Heart right ventricle (tissue), 16 donors: ENCODE measurements at regions not wholly inside any gene's neighbourhood (a gene's known extent, or its start where the extent isn't known, plus 50 kb on each side); places are given as distances from the start of the nearest gene placed in this dataset.
A peak's percentile ranks its signal among the peaks of the same experiment; 100 is the strongest.

Source experiments
- ATAC-seq, 8 donors: fragments of 200-7000 bp; cut with Tn5 transposase; one replicate each; pipeline ENCODE4 v1.9.1; 2020; ENCODE audit warnings: mild to moderate bottlenecking in 8 of 8, moderate library complexity in 8 of 8, moderate number of reproducible peaks in 1 of 8
- DNase-seq, 2 donors: peaks; one replicate each; pipeline ENCODE4 v3.0.0-alpha.2; 2020
- H3K27ac ChIP-seq, 10 donors: fragments of 200-600 bp; sonication (generic) in 2 of 10; one replicate each; pipeline versions ENCODE4 v1.5.0 to v1.8.0; 2020 to 2022; ENCODE audit warnings: mild to moderate bottlenecking in 3 of 10
- H3K27me3 ChIP-seq, 7 donors: fragments of 200-600 bp; one replicate each; pipeline ENCODE4 v1.8.0; 2021 to 2022; ENCODE audit warnings: mild to moderate bottlenecking in 2 of 7
- H3K36me3 ChIP-seq, 9 donors: fragments of 200-600 bp; sonication (generic) in 1 of 9; one replicate each; pipeline versions ENCODE4 v1.5.0 to v1.8.0; 2020 to 2022; ENCODE audit warnings: mild to moderate bottlenecking in 2 of 9
- H3K4me1 ChIP-seq, 9 donors: fragments of 200-600 bp; sonication (generic) in 1 of 9; one replicate each; pipeline versions ENCODE4 v1.5.0 to v1.8.0; 2020 to 2022; ENCODE audit warnings: mild to moderate bottlenecking in 4 of 9
- H3K4me3 ChIP-seq, 10 donors: fragments of 200-600 bp; sonication (generic) in 2 of 10; one replicate each; pipeline versions ENCODE4 v1.5.0 to v1.8.0; 2020 to 2022; ENCODE audit warnings: mild to moderate bottlenecking in 7 of 10, moderate library complexity in 2 of 10
- H3K9me3 ChIP-seq, 11 donors: fragments of 200-600 bp in 10 of 11; sonication (generic) in 2 of 11; one replicate each; pipeline versions ENCODE4 v1.5.0 to v1.8.0; 2013 to 2022; ENCODE audit warnings: mild to moderate bottlenecking in 2 of 11, control low read depth in 1 of 11, moderate library complexity in 1 of 11
- WGBS, 2 donors: extraction: QIAGEN DNeasy Blood & Tissue Kit; methylation state at CpG; one replicate each; pipeline ENCODE4 v1.1.7; 2013; ENCODE audit warnings: inconsistent platforms in 1 of 2; 5-methylcytosine and 5-hydroxymethylcytosine counted together
- intact Hi-C, 10 donors: fragments of 100-400 bp; cut with DNase I; formaldehyde crosslinking; loops; one replicate each; pipeline versions ENCODE4 v1.11.1 to v1.14.2; 2022
- TF ChIP-seq, protein P1 (sequence below), 9 donors: fragments of 200-600 bp; sonication (generic) in 2 of 9; IDR thresholded peaks; one replicate each; pipeline versions ENCODE4 v1.5.0 to v1.8.0; 2021 to 2022; ENCODE audit warnings: antibody characterized with exemption in 9 of 9, mild to moderate bottlenecking in 5 of 9, moderate library complexity in 1 of 9
- donor health status: Arrhythmogenic right ventricular cardiomyopathy.
- donor health status: ischemic (EF 13 %, LVEDD 7.1; RV severe dilation, severe dysfunction).
- donor health status: healthy with polysubstance abuse.
- donor health status: DM: no; HTN: yes; CAD: no.
- donor health status: DM: no; HTN: no; CAD: no.
- donor health status: ischemic (EF 25% LVEDD 6.9; RV normal size, moderate dysfunction).
- donor health status: ischemic (EF 25% LVEDD 5.7; RV mildly dilated, moderate dysfunction).
- donor health status: healthy.
- donor health status: DM: yes; HTN: yes; CAD: no.
- donor health status: Ischemic cardiomyopathy.
- donor health status: ischemic (EF 35%, LVEDD 5.7; RV mildly dilated, moderate dysfunction).
- donor health status: nonischemic (EF 11% LVEDD 7.7; RV severe dilation, severe dysfunction).
- donor health status: DM: yes; HTN: yes; CAD: no.
- donor health status: PGD.
- donor health status: ischemic (EF 29% LVEDD 5.4; RV normal size, mild dysfunction).
- donor health status: nonischemic (EF 23%, LVEDD 6.1; RV moderate dilation, normal function).

DNA sequence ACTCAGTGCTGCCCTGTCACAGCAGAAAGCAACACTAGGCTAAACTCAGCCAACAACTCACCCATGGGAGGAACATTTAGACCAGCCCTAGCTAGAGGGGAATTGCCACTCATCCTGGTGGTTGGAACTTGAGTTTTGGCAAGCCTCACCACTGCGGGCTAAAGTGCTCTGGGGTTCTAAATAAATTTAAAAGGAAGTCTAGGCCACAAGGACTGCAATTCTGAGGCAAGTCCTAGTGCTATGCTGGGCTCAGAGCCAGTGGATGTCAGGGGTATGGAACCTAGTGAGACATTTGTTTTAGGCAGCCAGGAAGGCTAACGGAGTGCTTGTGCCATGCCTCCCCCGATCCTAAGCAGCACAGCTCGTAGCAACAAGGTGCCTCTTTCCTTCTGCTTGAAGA, 78.0 kb downstream of the RGS13 start:
- TF ChIP-seq, protein P1, sequence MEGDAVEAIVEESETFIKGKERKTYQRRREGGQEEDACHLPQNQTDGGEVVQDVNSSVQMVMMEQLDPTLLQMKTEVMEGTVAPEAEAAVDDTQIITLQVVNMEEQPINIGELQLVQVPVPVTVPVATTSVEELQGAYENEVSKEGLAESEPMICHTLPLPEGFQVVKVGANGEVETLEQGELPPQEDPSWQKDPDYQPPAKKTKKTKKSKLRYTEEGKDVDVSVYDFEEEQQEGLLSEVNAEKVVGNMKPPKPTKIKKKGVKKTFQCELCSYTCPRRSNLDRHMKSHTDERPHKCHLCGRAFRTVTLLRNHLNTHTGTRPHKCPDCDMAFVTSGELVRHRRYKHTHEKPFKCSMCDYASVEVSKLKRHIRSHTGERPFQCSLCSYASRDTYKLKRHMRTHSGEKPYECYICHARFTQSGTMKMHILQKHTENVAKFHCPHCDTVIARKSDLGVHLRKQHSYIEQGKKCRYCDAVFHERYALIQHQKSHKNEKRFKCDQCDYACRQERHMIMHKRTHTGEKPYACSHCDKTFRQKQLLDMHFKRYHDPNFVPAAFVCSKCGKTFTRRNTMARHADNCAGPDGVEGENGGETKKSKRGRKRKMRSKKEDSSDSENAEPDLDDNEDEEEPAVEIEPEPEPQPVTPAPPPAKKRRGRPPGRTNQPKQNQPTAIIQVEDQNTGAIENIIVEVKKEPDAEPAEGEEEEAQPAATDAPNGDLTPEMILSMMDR (IDR thresholded peaks at IDR 0.05), result no peak
- ATAC-seq (peak in 1 of 8 donors; percentile 41), DNase-seq (no peak)
- Histone ChIP-seq H3K9me3 (peaks cover 0 to 26% (median 0%) of the 10 kb centered on the region in 11 donors), H3K27ac (no peak overlapping the region), H3K36me3 (no peaks in the 10 kb centered on the region), H3K27me3 (no peaks in the 10 kb centered on the region), H3K4me1 (no peaks in the 10 kb centered on the region), H3K4me3 (no peak overlapping the region)
- intact Hi-C loops, result no loop called here
- WGBS, 2 donors, result 57 to 70% methylated on average over 4 of the region's 4 CpGs

DNA sequence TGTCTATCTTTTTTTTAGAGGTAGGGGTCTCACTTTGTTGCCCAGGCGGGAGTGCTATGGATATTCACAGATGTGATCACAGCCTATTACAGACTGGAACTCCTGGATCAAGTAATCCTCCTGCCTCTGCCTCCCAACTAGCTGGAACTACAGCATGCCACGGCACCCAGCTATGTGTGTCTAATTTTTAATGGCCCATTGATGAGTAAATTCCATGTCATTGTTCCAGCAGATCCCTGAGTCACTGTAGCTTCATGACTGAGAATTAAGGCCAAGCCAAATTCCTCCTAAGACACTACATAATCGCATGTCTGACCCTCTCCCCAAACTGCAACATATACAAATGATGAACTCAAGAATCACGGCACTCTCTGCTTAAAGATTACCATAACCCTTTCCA, 84.2 kb upstream of the RGS2 start:
- intact Hi-C loops, result loop anchor here in 1 of 10 donors (10.0 kb wide), 1 partner anchor 90 kb away; the partner anchor contains the start of gene RGS13
- Histone ChIP-seq H3K4me3 (no peak overlapping the region), H3K27me3 (no peaks in the 10 kb centered on the region), H3K9me3 (peaks cover 0 to 17% (median 7%) of the 10 kb centered on the region in 11 donors), H3K27ac (no peak overlapping the region), H3K36me3 (no peaks in the 10 kb centered on the region), H3K4me1 (peaks cover 0 to 23% (median 8%) of the 10 kb centered on the region in 9 donors)
- TF ChIP-seq, protein P1 (IDR thresholded peaks at IDR 0.05), result no peak
- no peak for DNase-seq
- 92 to 95% methylated on average over 4 of the region's 4 CpGs for WGBS, 2 donors
- no peak for ATAC-seq

DNA sequence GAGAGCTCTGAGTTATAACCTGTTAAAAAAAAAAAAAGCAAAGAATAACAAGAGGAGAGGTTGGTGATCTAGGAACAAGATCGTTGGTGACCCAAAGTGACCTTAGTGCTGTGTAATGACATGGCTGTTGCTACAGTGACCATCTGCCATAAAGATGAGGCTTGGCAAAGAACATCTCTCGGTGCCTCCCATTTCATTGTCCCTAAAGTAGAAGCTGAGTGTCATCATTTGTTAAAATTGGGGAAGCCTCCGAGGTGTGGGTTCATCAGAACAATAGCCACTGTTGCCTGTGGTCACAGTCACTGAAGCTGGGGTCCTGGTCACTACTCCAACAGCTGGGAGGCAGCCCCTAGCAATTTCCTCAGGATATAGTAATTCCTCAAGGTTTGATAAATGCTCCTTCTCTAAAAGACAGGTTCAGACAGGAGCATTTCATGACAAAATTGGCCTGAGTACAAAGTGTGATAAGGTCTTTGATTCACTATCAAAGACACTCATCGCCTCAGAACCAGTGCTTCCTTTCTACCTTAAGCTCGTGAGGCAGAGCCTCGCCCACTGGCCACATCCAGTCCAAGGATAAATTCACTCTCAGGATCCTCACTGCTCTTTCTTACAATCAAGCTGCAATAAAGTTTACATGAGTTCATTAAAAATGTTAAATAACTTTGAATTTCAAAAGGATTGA, 81.9 kb upstream of the RGS2 start:
- no peak for DNase-seq
- H3K9me3 ChIP-seq, result no peaks in the 10 kb centered on the region
- 70 to 71% methylated on average over 6 of the region's 6 CpGs for WGBS, 2 donors
- intact Hi-C loops, result loop anchor here in 1 of 10 donors (10.0 kb wide), 1 partner anchor 92 kb away; the partner anchor contains the start of gene RGS13
- H3K27ac ChIP-seq, result no peak overlapping the region
- H3K4me1 ChIP-seq, result peaks cover 0 to 32% (median 16%) of the 10 kb centered on the region in 9 donors
- H3K36me3 ChIP-seq, result no peaks in the 10 kb centered on the region
- ATAC-seq, result no peak
- TF ChIP-seq, protein P1 (IDR thresholded peaks at IDR 0.05), result no peak
- no peak overlapping the region for H3K4me3 ChIP-seq
- no peaks in the 10 kb centered on the region for H3K27me3 ChIP-seq

DNA sequence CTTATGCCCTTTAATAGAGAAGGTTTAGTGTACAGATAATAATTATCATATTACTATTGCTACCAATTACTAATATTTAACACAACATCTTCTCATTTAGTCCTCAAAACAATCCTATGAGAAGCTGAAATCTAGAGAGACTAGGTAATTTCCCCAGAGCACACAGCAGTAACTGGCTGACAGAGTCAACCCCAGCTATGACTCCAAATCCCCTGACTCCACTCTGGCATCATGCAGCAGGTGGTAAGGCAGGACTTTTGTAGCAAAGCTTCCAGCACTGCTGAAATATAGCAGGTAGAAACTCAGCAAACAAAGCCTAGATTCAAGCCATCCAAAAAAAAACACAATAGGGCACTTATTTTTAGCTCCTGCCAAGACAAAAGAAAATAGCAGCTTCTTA, 79.3 kb upstream of the RGS2 start:
- ATAC-seq, result no peak
- Histone ChIP-seq H3K27me3 (no peaks in the 10 kb centered on the region), H3K36me3 (no peaks in the 10 kb centered on the region), H3K9me3 (peaks cover 0 to 4% (median 0%) of the 10 kb centered on the region in 11 donors), H3K4me1 (peaks cover 0 to 21% (median 12%) of the 10 kb centered on the region in 9 donors), H3K4me3 (no peak overlapping the region), H3K27ac (no peak overlapping the region)
- no peak for DNase-seq
- intact Hi-C loops, result loop anchor here in 1 of 10 donors (10.0 kb wide), 1 partner anchor 95 kb away; the partner anchor contains the start of gene RGS13
- TF ChIP-seq, protein P1 (IDR thresholded peaks at IDR 0.05), result no peak
